HG02642 (cell line): ENCODE measurements at regions not wholly inside any gene's neighbourhood (a gene's known extent, or its start where the extent isn't known, plus 50 kb on each side); places are given as distances from the start of the nearest gene placed in this dataset.

Experiments
- ATAC-seq: cut with Tn5 transposase; IDR thresholded peaks from one replicate; pipeline ENCODE4 v1.9.1; 2021; ENCODE audit warnings: mild to moderate bottlenecking; ENCODE audit not compliant: unreplicated experiment, poor library complexity

DNA sequence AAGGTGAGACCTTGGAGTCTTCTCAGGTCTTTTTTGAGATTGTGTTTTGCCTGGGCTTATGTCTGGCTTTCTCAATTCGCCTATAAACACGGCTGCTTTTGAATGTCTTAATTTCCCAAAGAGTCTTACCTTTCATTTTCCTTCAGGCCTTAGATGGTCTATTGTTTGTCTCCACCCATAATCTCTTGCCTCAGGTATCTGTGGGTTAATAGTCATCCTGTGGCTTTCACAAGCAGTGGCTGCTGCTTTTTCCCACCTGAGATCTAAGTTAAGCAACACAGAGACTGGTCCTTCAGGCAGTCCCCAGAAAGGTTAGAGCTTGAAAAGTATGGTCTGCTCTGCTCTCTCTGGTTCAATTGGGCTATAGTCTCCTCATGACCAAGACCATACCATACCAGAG, 275.3 kb downstream of the INSIG2 start:
- no peak for ATAC-seq

DNA sequence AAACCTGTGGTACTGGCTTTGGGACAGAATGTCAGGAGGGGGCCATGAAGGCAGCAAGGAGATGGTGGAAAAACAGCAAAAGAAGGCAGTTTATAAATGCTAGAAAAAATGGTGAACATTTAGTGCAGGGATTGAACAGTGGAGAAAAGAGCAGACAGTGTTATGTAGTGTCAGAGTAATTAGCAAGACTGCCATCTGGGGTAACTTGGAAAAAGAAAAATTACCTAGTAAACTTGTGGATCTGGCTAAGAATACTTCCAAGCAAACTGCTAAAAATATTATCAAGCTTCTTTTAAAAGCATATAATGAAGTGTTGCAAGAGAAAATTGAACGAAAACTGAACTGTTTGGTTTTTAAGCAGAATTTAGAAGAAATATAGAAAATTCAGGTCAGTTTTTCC, 267.8 kb downstream of the INSIG2 start:
- no peak for ATAC-seq

DNA sequence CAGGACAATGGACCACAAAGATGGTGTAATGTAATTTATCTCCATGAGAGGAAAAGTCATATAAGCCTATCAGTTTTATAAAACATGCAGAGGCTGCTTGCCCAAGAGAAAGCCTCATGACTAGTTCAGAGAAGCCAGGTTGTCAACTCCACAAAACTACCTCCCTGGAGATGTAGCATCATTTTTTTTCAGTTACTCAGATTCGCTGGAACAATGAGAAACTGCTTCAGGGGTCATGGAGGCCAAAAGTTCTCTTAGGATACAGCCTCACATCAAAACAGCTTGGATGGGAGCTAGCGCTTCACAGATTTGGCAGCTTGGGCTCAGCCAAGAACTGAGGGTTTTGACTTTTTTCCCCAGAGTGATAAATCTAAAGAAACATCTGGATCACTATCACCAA, 263.5 kb downstream of the INSIG2 start:
- ATAC-seq, result no peak

DNA sequence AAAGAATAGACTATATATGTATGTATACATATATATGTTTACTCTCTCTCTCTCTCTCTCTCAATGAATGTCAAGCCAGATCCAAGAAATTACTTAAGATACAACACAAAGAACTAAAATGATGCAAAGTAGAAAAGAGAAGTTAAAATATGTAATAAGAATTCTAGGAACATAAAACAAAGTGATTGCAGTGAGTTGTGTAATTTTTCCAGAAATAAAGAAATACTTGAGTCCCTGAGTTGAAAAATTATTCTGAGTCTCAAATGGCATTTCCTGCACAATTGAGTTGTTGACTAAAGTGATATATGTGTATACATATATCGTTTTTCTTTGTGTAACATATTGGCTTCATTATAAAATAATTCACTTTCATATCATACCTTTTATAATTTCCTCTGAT, 262.4 kb downstream of the INSIG2 start:
- no peak for ATAC-seq

DNA sequence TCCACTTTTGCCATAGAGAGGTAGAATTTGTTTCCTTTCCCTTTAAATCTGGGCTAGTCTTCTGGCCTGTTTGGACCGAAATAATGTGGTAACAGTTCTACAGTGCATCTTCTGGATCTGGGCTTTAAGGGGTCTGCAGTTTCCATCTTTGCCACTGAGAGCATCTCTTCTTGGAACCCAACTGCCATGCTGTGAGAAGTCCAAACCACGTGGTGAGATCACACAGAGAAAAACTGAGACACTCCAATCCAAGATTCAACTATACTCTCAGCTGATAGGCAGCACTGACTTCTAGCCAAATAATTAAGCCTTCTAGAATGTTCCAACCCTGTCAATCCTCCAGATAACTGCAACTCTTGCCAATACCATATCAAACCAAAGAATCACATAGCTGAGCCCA, 261.1 kb downstream of the INSIG2 start:
- ATAC-seq, result no peak

DNA sequence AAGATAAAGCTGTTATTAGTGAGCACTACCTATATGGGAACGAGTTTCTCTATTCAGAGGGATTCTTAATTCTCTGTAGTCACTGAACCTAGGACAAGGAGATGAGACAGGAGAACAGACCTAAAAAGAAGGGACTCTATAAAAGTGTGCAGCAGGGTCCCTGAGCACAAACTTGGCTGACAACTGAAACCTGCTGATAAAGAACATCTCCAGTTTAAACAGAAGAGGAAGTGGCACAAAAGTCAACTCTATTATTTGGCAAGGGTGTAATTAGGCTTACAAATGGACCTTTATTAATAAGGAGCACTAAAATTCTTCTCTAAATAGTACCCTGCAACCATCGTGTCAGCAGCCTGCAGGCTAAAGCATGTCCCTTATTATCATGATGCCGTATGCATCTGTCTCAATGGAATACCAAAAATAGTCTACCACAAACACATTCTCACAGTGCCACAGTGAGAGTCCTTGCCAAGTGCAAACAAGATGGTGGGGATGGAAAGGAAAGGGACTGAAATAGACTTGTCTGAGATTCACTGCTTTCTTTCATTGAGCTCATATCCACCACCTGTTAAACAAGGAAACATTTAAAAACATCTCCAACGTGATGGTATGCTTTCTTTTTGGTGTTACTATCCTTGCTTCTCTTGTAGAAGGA, 260.2 kb downstream of the INSIG2 start:
- no peak for ATAC-seq

DNA sequence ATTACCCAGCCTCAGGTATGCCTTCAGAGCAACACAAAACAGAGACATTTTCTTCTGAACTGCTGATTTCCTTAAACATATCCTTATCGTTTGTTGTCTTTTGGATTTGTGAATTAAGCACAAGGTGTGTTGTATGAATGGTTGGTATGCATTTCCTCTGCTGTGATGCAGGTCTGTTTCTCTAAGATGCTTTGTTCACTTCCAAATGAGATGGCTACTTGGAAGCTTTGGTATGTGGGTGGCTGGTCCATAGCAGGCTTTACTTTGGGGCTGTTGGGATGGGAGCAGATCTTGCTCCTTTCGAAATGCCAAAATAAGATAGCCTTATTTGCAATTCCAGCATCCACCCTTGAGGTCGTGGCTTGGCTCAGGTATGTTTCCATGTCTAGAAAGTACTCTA, 257.2 kb downstream of the INSIG2 start:
- no peak for ATAC-seq

DNA sequence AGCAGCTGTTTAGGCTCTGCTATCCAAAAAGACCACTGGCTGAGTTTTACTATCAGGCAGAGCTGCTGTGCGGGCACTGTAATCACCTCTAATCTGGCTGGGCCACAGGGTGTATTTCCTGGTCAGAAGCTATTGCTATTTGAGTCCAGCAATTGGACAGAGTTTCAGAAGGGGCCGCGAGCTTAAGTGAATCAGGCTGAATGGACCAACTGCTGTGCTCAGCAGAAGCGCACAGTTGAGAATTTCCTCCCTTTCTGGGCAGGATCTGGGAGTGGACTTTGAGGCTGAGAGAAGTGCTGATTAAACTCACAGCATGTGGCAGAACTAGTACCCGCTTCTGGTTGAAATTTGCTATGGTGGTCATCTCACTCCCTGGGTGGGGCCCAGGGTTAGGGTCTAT, 251.8 kb downstream of the INSIG2 start:
- ATAC-seq, result no peak

DNA sequence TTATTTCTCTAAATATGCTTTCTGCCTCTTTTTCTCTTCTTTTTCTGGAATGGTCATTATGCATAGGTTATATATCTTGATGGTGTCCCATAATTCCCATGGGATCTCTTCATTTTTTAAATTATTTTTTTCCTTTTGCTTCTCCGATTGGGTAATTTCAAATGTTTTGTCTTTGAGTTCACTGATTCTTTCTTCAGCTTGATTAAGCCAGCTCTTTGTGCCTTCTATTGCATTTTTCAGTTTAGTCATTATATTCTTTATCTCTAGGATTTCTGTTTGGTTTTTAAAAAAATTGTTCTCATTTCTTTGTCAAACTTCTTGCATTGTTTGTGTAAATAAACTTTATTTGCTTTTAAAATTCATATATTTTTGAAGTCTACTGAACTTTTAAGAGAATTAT, 251.1 kb downstream of the INSIG2 start:
- no peak for ATAC-seq

DNA sequence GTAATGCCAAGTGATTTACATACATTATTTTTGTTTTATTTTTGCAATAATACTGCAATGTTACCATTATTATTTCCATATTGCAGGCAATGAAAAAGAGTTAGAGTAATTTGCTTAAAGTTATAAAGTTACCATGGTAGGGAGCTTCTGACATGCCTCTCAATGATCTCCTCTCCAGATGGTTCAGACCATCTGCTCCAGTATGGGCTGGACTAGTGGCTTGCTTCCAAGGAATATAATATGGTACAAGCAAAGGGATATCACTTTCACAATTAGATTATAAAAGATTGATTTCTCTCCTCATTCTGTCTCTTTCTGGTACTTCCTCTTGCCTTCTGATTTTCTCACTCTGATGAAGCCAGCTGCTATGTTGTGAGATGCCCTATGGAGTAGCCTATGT, 245.4 kb downstream of the INSIG2 start:
- no peak for ATAC-seq

DNA sequence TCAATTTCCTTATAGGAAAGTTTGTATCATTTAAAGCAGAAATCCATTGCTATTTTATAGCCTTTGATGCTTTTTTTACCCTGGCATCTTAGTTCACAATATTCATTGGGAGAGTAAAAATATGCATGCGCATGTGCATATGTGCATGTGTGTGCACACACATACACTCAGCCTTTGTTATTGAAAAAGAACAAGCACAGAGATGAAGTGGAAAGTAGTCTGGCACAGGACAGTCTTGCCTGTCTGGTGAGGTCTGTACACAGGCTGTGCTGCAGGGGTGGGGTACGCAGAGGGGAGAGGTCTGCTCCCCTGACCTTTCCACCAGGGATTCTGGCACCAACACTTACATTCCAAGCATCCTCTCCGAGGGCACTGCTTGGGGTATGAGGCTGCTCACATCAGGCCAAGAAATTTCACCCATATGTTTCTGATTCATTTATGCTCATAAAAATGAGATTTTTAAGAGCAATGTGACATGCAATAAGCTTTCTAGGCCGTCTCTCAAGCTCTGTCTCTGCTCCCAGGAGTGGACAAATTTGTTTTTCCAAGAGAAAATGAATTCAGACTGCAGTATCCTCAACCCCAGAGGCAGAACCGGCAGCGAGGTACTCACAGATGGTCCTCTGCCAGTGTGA, 237.2 kb downstream of the INSIG2 start:
- no peak for ATAC-seq

DNA sequence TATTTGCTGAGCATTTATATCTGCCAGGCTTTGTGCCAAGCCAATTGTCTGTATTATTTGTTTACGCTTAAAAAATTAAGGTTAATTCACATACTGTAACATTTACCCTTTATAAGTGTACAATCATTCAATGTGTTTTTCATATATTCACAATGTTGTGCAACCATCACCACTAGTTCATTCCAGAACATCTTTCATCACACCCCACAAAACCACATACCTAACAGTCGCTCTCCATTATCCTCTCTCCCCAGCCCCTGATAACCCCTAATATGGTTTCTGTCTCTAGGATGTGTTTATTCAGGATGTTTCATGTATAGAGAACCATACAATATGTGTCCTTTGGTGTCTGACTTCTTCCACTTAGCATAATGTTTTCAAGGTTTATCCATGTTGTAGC, 234.1 kb downstream of the INSIG2 start:
- no peak for ATAC-seq

DNA sequence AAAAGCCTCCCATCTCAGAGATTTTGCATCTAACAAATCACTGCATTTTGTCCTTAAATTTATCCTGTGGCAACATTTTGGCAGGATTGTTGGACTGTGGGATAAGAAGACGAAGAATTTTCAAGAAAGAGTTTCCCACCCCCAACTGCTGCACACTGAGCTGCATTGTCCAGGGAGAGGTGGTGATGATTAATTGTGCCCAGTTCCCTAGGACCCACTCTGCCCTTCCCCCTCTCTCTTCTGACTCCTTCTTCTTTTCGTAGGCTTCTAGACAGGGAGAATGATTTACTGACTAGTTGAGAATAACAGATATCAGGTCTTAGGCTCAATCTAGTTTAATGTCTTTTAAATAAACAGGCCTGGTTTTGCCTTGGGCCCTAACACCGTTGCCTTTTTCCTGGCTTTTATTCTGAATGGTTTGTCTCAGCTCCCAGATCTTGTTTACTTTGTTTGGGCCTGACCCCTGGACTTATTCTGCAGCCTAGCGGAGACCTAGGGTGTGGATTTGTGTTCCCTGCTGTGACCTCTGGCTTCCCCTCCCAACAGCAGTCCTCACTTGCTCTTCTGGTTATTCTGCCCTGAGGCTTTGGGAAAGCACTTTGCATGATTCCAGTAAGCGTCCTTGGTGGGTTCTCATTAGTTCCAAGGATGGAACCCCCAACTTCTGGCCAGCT, 233.3 kb downstream of the INSIG2 start:
- no peak for ATAC-seq

DNA sequence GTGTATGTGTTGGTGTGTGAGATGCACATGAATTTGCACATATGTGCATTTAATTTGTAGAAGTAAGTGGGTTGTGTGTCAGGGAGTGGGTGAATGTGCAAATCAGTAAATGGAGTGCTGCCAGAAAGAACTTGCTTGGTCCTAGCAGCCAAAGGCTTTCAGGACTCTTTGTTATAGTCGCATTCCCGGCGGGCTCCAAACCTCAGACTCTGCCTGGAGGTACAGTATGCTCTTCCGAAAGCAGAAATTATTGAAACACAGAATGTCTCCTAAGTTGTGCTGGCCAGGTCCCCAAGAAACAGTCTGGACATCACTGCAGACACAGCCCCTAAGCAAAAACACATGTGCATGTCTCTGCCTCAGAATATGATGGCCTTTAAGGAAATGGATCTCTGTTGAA, 232.4 kb downstream of the INSIG2 start:
- no peak for ATAC-seq

DNA sequence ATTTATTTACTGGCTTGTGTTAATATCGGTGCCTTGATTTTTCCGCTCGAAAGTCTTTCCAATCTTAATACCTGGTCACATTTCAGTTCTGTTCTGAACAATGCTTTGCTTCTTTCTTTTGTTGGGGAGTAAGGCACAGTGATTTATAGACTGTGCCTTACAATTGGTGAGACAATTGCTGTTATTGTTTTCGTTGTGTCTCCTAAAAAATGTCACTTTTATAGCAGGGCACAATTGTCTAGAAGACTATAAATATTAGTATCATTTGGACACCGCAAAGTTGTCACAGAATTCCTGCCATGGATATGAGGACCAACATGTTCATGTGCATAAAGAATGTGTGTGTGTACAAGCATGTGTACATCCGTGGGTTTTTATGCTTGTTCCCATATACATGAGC, 231.9 kb downstream of the INSIG2 start:
- no peak for ATAC-seq

DNA sequence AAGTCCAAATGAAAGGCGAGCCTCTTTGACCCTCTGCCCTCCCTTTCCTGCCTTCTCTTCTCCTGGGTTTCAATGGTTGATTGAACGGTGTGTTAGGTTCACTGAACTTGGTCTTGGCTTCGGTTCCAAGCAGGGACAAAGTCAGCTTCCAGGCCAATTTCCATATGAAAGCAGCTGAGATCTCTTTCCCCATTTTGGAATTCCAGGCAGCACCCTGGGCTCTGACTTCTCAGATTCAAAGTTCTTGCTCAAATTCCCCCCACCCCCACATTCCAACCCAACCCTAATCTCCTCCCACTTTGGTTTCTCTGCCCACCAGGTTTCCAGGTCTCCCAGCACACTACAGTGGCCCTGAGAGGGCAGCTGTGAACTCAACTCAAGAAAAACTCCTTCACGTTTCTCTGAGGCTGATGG, 231.0 kb downstream of the INSIG2 start:
- ATAC-seq, result no peak

DNA sequence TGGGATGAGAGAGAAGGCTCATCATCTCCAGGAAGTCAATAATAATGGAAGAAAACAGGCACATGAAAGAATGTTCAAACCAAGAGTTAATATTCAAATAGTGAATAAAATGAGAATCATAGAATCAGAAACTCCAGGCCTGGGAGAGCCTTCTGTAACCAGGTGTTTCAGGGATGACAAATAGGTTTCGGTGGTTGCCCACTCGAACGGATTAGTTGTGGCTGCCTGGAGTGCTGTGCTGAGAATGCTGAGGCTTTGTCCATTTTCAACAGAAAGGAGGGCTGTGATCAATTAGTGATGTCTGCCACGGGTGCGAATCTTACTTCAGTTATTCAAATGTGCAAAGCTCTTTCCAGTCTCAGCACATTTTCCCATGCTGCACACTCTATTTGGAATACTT, 227.3 kb downstream of the INSIG2 start:
- ATAC-seq, result no peak

DNA sequence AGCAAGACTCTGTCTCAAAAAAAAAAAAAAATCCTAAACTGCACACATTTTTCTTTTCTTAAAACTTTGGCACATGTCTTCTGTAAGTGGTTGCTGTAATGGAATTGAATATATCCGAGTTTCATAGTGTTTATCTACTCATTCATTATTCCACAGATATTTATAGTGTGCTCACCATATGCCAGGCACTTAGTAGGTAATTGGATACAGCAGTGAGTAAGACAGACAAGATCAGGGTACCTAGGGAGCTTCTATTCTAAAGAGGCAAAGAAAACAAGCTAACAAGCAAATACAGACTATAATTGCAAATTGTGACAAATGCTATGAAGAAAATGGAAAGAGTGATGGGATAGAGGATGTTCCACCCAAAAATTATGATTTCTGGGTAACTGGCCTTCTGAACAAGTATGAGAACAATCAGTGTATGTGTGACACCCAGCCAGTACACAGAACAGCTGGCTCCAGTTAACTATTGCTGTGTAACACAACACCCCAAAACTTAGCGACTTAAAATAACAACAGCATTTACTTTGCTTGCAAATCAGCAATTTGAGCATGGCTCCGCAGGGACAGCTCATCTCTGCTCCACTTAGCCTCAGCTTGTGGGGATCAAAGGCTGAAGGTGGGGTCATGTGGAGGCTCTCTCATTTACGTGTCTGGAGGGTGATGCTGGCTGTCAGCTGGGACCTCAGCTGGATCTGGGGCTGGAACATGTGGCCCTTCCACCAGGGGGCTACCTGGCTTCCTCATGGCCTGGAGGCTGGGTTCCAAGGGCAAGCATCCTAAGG, 224.9 kb downstream of the INSIG2 start:
- ATAC-seq, result no peak

DNA sequence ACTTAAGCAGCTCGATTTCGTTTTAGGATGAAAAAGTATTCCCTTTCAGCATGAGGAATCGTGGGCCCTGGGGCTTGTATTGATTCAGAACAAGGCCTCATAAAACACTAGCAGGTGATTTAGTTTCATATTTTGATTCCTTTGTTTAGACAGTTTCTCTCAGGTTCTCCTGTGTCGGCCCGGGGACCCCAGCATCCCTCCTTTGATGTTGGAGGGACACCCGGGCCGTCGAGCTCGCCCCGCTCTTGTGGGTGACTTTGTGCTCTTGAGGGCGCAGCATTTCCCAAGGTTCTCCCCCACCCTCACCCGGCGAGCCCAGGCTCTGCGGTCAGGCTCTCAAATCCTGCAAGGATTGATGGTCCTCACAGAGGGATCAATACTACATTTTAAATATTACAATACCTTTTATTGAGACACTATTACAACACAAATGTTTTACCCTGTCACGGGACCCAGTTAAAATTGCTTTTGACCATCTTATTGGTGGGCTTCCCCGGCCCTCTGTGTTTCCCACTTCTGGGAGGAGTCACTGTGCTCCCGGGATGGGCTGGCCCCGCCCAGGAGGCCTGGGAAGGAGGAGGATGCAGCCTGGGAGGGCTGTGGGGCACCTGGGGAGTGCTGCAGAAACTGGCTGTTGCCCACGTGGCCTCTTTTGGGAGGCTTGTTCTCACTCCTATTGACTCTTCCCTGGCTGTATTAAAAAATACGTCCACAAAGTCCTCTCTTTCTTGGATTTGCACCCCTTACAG, 222.6 kb downstream of the INSIG2 start:
- ATAC-seq, result peak; percentile 4

DNA sequence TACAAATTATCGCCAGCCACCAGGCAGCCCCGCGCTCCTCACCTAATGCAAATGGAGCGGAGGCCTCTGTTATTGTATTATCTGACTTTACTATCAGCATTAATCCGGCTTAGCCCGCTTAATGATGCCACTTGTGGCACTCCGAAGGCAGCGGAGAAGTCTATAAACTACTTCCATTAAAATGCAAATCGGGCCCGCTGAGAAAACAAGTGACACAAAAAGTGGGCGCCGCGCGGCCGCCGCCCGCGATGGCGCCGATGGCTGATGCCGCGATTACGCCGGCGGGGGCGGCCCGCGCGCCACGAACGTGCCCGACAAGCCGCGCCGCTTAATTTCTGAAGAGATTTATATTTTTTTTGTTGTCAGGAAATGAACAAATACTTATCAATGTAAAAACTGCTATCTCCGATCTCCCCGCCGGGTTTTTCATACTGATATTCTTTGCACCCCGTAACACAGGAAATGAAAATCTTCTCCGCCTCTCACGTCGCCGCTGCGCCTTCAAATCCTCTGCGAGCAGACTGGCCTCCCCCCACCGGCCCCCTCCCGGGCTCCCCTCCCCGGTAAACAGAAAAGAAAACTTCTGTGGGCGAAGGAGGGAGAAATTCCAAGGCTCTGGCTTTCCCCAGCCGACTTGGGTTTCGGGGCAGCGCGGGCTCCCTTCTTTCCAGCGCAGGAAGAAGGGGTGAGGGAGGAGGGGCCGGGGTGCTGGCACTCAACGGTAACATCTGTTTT, 221.8 kb downstream of the INSIG2 start:
- peak; percentile 74 for ATAC-seq
